AG04449 (cell line): ENCODE measurements at regions not wholly inside any gene's neighbourhood (a gene's known extent, or its start where the extent isn't known, plus 50 kb on each side); places are given as distances from the start of the nearest gene placed in this dataset.

Source experiments
- CTCF ChIA-PET: fragments of 350-600 bp; formaldehyde crosslinking; extraction: SDS; loops from one replicate; lab custom pipeline; 2021; ENCODE audit warnings: antibody characterized with exemption; lab: Yijun Ruan, JAX
- POLR2A ChIA-PET: fragments of 400-600, 350-600 bp; formaldehyde crosslinking; extraction: SDS; loops from one replicate; lab custom pipeline; 2020; ENCODE audit warnings: antibody characterized with exemption, inconsistent platforms; lab: Yijun Ruan, JAX
- DNase-seq: peaks from one replicate; pipeline ENCODE4 v3.0.0-alpha.2; 2010; ENCODE audit warnings: low read depth, low spot score
- H3K4me3 ChIP-seq: 2 replicates; pipeline ENCODE4 v1.5.1; 2011; ENCODE audit warnings: low read depth, mild to moderate bottlenecking, control low read depth, low read length
- TF ChIP-seq, protein P1 (sequence below): IDR thresholded peaks from one replicate; pipeline ENCODE4 v1.5.1; 2011; ENCODE audit warnings: mild to moderate bottlenecking, moderate library complexity, low read length, control low read depth, inconsistent platforms; ENCODE audit not compliant: insufficient read depth; ENCODE audit errors: missing control alignments

DNA sequence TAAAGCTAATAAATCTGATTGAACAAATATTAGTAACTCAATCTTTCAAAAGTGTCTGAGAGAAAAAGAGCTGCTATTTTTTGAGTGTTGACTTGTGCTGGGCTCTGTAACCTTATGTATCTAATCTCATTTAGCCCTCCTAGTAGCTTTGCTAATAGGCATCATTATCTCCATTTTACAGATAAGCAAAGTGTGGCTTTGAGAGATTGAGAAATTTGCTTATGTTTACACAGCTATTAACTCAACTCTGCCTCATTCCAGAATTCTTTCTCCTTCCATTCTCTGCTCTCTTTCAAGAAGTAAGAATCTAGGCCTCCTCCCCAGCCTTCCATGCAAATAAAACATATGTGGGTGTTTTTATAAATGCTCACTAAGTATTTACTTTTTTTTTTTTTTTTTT is 137.8 kb downstream of the GATA3 start:
- POLR2A ChIA-PET: no interaction called here
- CTCF ChIA-PET: no interaction called here
- TF ChIP-seq, protein P1, sequence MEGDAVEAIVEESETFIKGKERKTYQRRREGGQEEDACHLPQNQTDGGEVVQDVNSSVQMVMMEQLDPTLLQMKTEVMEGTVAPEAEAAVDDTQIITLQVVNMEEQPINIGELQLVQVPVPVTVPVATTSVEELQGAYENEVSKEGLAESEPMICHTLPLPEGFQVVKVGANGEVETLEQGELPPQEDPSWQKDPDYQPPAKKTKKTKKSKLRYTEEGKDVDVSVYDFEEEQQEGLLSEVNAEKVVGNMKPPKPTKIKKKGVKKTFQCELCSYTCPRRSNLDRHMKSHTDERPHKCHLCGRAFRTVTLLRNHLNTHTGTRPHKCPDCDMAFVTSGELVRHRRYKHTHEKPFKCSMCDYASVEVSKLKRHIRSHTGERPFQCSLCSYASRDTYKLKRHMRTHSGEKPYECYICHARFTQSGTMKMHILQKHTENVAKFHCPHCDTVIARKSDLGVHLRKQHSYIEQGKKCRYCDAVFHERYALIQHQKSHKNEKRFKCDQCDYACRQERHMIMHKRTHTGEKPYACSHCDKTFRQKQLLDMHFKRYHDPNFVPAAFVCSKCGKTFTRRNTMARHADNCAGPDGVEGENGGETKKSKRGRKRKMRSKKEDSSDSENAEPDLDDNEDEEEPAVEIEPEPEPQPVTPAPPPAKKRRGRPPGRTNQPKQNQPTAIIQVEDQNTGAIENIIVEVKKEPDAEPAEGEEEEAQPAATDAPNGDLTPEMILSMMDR: no peak

DNA sequence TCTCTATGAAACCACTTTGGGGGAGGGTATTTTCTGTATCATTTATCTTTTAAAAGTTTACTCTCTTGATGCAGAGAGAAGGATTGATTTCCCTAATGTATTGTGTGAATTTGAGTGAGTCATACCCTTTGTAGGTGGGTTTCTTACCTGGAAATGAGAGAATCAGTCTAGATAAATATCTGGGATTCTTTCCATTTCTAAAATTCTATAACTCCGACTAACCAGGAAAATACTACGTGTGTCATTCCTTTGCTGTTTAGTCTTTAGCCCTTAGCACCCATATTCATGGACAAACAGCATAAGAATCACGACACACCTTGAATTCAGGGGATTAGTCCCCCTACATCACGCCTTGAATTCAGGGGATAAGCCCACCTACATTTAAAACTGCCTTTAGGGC is 139.1 kb downstream of the GATA3 start:
- DNase-seq: no peak
- CTCF ChIA-PET: no interaction called here
- TF ChIP-seq, protein P1: no peak
- POLR2A ChIA-PET: no interaction called here
- H3K4me3 ChIP-seq: no peak overlapping the region

More for the DNA sequence above, 137.8 kb downstream of the GATA3 start:
- no peak overlapping the region for H3K4me3 ChIP-seq
- DNase-seq: no peak

DNA sequence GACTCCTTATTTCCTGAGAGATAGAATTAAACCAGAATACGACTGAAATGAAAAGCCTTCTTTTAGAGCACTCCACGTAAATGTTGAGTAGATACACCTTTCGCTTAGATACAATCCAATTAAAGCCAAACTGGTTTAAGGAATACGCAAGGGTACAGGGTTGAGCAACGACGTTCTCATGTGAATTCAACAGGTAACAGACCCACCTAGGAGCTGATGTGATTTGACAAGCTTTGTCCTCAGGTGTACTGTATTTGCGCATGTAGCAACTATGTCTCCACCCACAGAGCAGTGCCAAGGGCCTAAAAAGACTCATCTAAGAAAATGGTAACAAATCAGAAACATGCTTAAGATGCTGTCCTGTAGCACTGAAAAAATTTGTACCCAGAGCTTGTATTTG is 139.6 kb downstream of the GATA3 start:
- TF ChIP-seq, protein P1: no peak
- no peak overlapping the region for H3K4me3 ChIP-seq
- POLR2A ChIA-PET: no interaction called here
- no peak for DNase-seq
- CTCF ChIA-PET: no interaction called here

DNA sequence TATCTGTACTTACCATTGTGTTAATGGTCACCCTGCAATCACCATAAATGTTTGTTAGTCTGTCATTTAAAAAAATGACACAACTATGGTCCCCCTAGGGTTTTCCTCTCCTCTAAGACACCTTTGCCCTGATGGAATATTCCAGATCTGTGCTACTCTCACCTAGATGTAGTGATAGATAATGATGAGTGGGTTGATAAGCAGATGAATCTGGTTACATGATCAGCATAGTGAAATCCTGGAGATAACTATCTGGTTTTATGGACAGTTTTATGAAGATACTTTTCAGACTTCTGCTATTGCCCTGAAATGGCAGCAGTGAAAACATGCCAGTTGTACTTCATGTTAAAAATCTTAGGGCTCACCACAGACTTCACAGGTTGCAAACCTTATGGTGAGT is 152.4 kb downstream of the GATA3 start:
- no peak for DNase-seq
- TF ChIP-seq, protein P1: no peak
- H3K4me3 ChIP-seq: no peak overlapping the region
- ChIA-PET CTCF (no interaction called here), POLR2A (no interaction called here)

DNA sequence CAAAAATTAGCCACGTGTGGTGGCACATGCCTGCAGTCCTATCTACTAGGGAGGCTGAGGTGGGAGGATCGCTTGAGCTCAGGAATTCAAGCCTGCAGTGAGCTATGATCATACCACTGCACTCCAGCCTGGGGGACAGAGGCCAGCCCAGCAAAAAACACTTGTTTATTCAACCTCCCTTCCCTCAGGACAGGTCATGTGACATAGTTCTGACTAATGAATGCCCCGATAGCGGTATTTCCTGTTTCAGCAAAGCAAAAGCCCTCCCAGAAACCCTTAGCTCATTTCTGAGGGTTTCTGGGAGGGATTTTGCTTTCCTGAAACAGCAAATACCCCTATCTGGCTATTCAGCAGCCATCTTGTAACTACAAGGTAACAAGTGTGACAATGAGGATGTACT is 157.1 kb downstream of the GATA3 start:
- POLR2A ChIA-PET: no interaction called here
- no peak overlapping the region for H3K4me3 ChIP-seq
- CTCF ChIA-PET: no interaction called here
- DNase-seq: no peak
- TF ChIP-seq, protein P1: no peak

DNA sequence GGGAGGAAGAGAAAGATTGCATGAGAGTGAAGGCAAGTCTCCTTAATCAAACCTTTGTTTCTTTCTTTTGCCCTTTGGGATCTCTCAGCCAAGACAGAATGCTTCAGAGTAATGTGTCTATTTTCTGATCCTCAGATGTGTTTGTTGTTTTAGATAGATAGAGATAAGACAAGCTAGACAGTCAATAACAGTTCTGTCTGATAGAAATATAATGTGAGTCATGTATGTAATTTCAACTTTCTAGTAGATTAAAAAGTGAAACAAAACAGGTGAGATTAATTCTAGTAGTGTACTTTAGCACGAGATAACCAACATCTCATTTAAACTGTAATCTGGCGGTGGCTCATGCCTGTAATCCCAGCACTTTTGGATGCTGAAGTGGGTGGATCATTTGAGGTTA is 159.2 kb downstream of the GATA3 start:
- TF ChIP-seq, protein P1: no peak
- POLR2A ChIA-PET: no interaction called here
- CTCF ChIA-PET: no interaction called here
- no peak for DNase-seq
- H3K4me3 ChIP-seq: no peak overlapping the region
